ENCODE measurements at regions not wholly inside any gene's neighbourhood (a gene's known extent, or its start where the extent isn't known, plus 50 kb on each side); places are given as distances from the start of the nearest gene placed in this dataset.
"Not testable (repeated sequence)": the region's sequence is repeated elsewhere in the genome, so short reads cannot be mapped to it uniquely, and the experiment has no call there.

- peak; percentile 31 for DNase-seq (ENCODE audit: low read depth)
Measured at GRCh38 chr4:171378323-171378722, 434.9 kb upstream of the GALNTL6 start.

GRCh38 chr4:171376724-171377123 lies 436.5 kb upstream of the GALNTL6 start:
- DNase-seq (ENCODE audit: low read depth), result no peak

GRCh38 chr4:171353535-171353934 lies 459.7 kb upstream of the GALNTL6 start:
- no peak for DNase-seq (ENCODE audit: low read depth)

- DNase-seq (ENCODE audit: low read depth), result no peak
Measured at GRCh38 chr4:171348090-171348489, 465.1 kb upstream of the GALNTL6 start.

- no peak for DNase-seq (ENCODE audit: low read depth)
Measured at GRCh38 chr4:171342646-171343045, 470.6 kb upstream of the GALNTL6 start.

- DNase-seq (ENCODE audit: low read depth), result no peak
Measured at GRCh38 chr4:171340258-171340657, 472.9 kb upstream of the GALNTL6 start.

- DNase-seq (ENCODE audit: low read depth), result no peak
Measured at GRCh38 chr4:171334549-171334948, 478.7 kb upstream of the GALNTL6 start.

- no peak for DNase-seq (ENCODE audit: low read depth)
Measured at GRCh38 chr4:171308661-171309060, 504.5 kb upstream of the GALNTL6 start.

GRCh38 chr4:171298048-171298718 lies 515.0 kb upstream of the GALNTL6 start:
- not testable (repeated sequence) for DNase-seq (ENCODE audit: low read depth)

- DNase-seq (ENCODE audit: low read depth), result no peak
Measured at GRCh38 chr4:171288816-171289432, 524.3 kb upstream of the GALNTL6 start.

GRCh38 chr4:171281359-171281758 lies 531.8 kb upstream of the GALNTL6 start:
- no peak for DNase-seq (ENCODE audit: low read depth)

- DNase-seq (ENCODE audit: low read depth), result no peak
Measured at GRCh38 chr4:171279131-171279530, 534.1 kb upstream of the GALNTL6 start.

GRCh38 chr4:171266671-171267070 lies 546.5 kb upstream of the GALNTL6 start:
- DNase-seq (ENCODE audit: low read depth), result no peak

- no peak for DNase-seq (ENCODE audit: low read depth)
Measured at GRCh38 chr4:171265190-171265818, 547.9 kb upstream of the GALNTL6 start.

GRCh38 chr4:171256223-171256622 lies 557.0 kb upstream of the GALNTL6 start:
- no peak for DNase-seq (ENCODE audit: low read depth)

- no peak for DNase-seq (ENCODE audit: low read depth)
Measured at GRCh38 chr4:171246948-171247347, 566.3 kb upstream of the GALNTL6 start.

GRCh38 chr4:171242831-171243230 lies 570.4 kb upstream of the GALNTL6 start:
- no peak for DNase-seq (ENCODE audit: low read depth)

GRCh38 chr4:171239196-171239595 lies 574.0 kb upstream of the GALNTL6 start:
- no peak for DNase-seq (ENCODE audit: low read depth)

GRCh38 chr4:171235521-171235920 lies 577.7 kb upstream of the GALNTL6 start:
- no peak for DNase-seq (ENCODE audit: low read depth)

- not testable (repeated sequence) for DNase-seq (ENCODE audit: low read depth)
Measured at GRCh38 chr4:171229354-171229753, 583.9 kb upstream of the GALNTL6 start.

- DNase-seq (ENCODE audit: low read depth), result no peak
Measured at GRCh38 chr4:171221181-171221580, 592.0 kb upstream of the GALNTL6 start.

GRCh38 chr4:171203425-171203824 lies 609.8 kb upstream of the GALNTL6 start:
- peak; percentile 8 for DNase-seq (ENCODE audit: low read depth)

- DNase-seq (ENCODE audit: low read depth), result no peak
Measured at GRCh38 chr4:171202908-171203307, 610.3 kb upstream of the GALNTL6 start.
